ENCODE measurements at regions not wholly inside any gene's neighbourhood (a gene's known extent, or its start where the extent isn't known, plus 50 kb on each side); places are given as distances from the start of the nearest gene placed in this dataset.

DNA sequence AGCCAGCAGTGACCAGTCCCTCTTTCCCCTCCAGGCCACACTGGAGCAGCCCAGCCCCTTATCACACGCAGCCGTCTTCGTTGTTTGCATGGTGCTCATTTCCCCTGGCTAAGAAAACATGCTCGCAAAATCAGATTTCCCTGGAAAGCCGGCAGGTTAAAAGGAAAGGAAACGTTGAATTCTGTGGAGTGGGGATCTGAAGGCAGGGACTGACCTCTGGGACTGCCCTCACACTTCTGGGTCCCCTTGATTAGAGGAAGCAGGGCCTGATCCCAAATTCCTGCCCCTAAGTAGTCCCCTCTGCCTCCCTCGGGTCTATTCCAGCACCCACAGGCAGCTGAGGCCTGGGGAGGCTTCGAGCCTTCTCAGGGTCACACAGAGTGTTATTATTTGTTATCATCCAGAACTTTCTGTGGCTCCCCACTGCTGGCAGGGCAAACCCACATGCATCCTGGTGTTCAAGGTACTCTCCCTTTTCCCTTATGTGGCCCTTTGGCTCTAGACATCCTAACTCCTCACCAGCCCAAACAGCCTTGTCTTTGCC is 125.2 kb upstream of the ZBTB40 start:
- TF ChIP-seq KAT8 (CRISPR knock-in tag; IDR thresholded peaks at IDR 0.05) (no peak), ZNF577 (CRISPR knock-in tag; IDR thresholded peaks at IDR 0.05; ENCODE audit: borderline replicate concordance, low read depth) (no peak), MEF2D (CRISPR knock-in tag; IDR thresholded peaks at IDR 0.05) (no peak), TCF12 (IDR thresholded peaks at IDR 0.05) (no peak), TCF12 (CRISPR knock-in tag; IDR thresholded peaks at IDR 0.05) (no peak)
- TF ChIP-seq, protein P1, sequence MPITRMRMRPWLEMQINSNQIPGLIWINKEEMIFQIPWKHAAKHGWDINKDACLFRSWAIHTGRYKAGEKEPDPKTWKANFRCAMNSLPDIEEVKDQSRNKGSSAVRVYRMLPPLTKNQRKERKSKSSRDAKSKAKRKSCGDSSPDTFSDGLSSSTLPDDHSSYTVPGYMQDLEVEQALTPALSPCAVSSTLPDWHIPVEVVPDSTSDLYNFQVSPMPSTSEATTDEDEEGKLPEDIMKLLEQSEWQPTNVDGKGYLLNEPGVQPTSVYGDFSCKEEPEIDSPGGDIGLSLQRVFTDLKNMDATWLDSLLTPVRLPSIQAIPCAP (CRISPR knock-in tag; IDR thresholded peaks at IDR 0.05; ENCODE audit: low read depth): no peak
- Histone ChIP-seq H3K79me2 (ENCODE audit: insufficient read depth, low read length) (no peaks in the 10 kb centered on the region), H3K4me2 (ENCODE audit: low read depth, low read length) (no peak overlapping the region), H3K36me3 (replicated peaks in 1 of 2; ENCODE audit: control insufficient read depth in 1 of 2, insufficient read depth in 2 of 2, low read length in 2 of 2) (no peaks in the 10 kb centered on the region), H3K9me3 (ENCODE audit: low read length) (no peaks in the 10 kb centered on the region), H3K27ac (ENCODE audit: extremely low read length, insufficient read depth, low read length) (no peak overlapping the region), H3K4me1 (ENCODE audit: insufficient read depth, low read length) (no peaks in the 10 kb centered on the region), H2AFZ (ENCODE audit: low read length) (no peak overlapping the region), H3K9ac (ENCODE audit: insufficient read depth, low read depth, low read length) (no peak overlapping the region), H3K4me3 (replicated peaks in 1 of 3; ENCODE audit: insufficient read depth in 1 of 3, low read depth in 2 of 3, low read length in 3 of 3) (no peak overlapping the region), H4K20me1 (ENCODE audit: insufficient read depth, low read length) (no peaks in the 10 kb centered on the region; the same call in 1 of the 2 replicates), H3K27me3 (ENCODE audit: control insufficient read depth in 1 of 2, insufficient read depth in 2 of 2, low read length in 2 of 2) (peaks cover 1 to 77% of the 10 kb centered on the region in 2 experiments; a peak in 4 of 5 replicates)
- intact Hi-C loops (cut with micrococcal nuclease; ENCODE audit: unreplicated experiment) (no loop called here), in situ Hi-C loops (cut with HindIII; ENCODE audit: extremely low pct_ligation_motif_present, low pct_unique_long_range_greater_than_20kb) (no loop called here)
- ChIA-PET CTCF (ENCODE audit: low intra/inter-chr PET ratio, low total read pairs) (no interaction called here), POLR2A (no interaction called here)
- ATAC-seq: no peak
- DNase-seq (ENCODE audit: low spot score): no peak
- BruUV-seq (replicated peaks): no TSS peak
- 41% methylated on average over 8 of the region's 8 CpGs for WGBS (ENCODE audit: low lambda C conversion rate)
- no peak for FAIRE-seq

DNA sequence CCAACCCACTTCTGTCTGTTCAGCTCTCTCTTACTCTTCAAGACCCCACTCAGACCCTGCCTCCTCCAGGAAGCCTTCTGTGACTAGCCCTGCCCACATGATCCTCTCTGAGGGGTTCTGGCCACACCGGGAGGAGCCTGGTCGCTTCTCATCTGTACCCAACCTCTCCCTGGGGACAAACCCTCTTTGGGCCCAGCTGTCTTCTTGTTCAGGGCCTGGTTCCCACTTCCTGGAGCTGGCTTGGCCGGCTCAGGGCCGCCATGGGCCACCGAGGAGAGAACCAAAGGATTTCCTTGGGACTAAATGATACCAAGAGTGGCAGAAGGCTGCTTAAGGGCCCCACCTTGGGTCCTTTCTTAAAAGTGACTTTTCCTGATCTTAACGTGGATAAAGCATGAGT is 124.7 kb upstream of the ZBTB40 start:
- FAIRE-seq (no peak), ATAC-seq (no peak), DNase-seq (ENCODE audit: low spot score) (no peak)
- no peaks in the 10 kb centered on the region; the same call in 1 of the 2 replicates for H4K20me1 ChIP-seq (ENCODE audit: insufficient read depth, low read length)
- intact Hi-C loops (cut with micrococcal nuclease; ENCODE audit: unreplicated experiment) (no loop called here), in situ Hi-C loops (cut with HindIII; ENCODE audit: extremely low pct_ligation_motif_present, low pct_unique_long_range_greater_than_20kb) (no loop called here)
- no peak overlapping the region for H3K27ac ChIP-seq (ENCODE audit: extremely low read length, insufficient read depth, low read length)
- no peaks in the 10 kb centered on the region for H3K4me1 ChIP-seq (ENCODE audit: insufficient read depth, low read length)
- no peak overlapping the region for H3K4me3 ChIP-seq (replicated peaks in 1 of 3; ENCODE audit: insufficient read depth in 1 of 3, low read depth in 2 of 3, low read length in 3 of 3)
- BruUV-seq (replicated peaks): no TSS peak
- no peaks in the 10 kb centered on the region for H3K9me3 ChIP-seq (ENCODE audit: low read length)
- ChIA-PET CTCF (ENCODE audit: low intra/inter-chr PET ratio, low total read pairs) (no interaction called here), POLR2A (no interaction called here)
- no peak overlapping the region for H3K4me2 ChIP-seq (ENCODE audit: low read depth, low read length)
- peaks cover 1 to 73% of the 10 kb centered on the region in 2 experiments; a peak in 4 of 5 replicates for H3K27me3 ChIP-seq (ENCODE audit: control insufficient read depth in 1 of 2, insufficient read depth in 2 of 2, low read length in 2 of 2)
- H3K9ac ChIP-seq (ENCODE audit: insufficient read depth, low read depth, low read length): no peak overlapping the region
- no peak overlapping the region for H2AFZ ChIP-seq (ENCODE audit: low read length)
- H3K36me3 ChIP-seq (replicated peaks in 1 of 2; ENCODE audit: control insufficient read depth in 1 of 2, insufficient read depth in 2 of 2, low read length in 2 of 2): no peaks in the 10 kb centered on the region
- H3K79me2 ChIP-seq (ENCODE audit: insufficient read depth, low read length): no peaks in the 10 kb centered on the region
- 2% methylated on average over 6 of the region's 6 CpGs for WGBS (ENCODE audit: low lambda C conversion rate)
- TF ChIP-seq, protein P2, sequence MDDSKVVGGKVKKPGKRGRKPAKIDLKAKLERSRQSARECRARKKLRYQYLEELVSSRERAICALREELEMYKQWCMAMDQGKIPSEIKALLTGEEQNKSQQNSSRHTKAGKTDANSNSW (CRISPR knock-in tag; IDR thresholded peaks at IDR 0.05; ENCODE audit: borderline replicate concordance): no peak
- TF ChIP-seq ZNF484 (CRISPR knock-in tag; IDR thresholded peaks at IDR 0.05; ENCODE audit: borderline replicate concordance, low read depth) (no peak), ZNF225 (CRISPR knock-in tag; IDR thresholded peaks at IDR 0.05) (no peak), FOSL2 (CRISPR knock-in tag; IDR thresholded peaks at IDR 0.05) (no peak), ZNF674 (CRISPR knock-in tag; IDR thresholded peaks at IDR 0.05; ENCODE audit: low read depth) (no peak), FOXJ3 (CRISPR knock-in tag; IDR thresholded peaks at IDR 0.05; ENCODE audit: borderline replicate concordance) (no peak), ZNF816 (CRISPR knock-in tag; IDR thresholded peaks at IDR 0.05; ENCODE audit: borderline replicate concordance) (no peak), BCL6 (CRISPR knock-in tag; IDR thresholded peaks at IDR 0.05) (no peak)
- TF ChIP-seq, protein P3, sequence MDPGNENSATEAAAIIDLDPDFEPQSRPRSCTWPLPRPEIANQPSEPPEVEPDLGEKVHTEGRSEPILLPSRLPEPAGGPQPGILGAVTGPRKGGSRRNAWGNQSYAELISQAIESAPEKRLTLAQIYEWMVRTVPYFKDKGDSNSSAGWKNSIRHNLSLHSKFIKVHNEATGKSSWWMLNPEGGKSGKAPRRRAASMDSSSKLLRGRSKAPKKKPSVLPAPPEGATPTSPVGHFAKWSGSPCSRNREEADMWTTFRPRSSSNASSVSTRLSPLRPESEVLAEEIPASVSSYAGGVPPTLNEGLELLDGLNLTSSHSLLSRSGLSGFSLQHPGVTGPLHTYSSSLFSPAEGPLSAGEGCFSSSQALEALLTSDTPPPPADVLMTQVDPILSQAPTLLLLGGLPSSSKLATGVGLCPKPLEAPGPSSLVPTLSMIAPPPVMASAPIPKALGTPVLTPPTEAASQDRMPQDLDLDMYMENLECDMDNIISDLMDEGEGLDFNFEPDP (CRISPR knock-in tag; conservative IDR thresholded peaks at IDR 0.05): no peak
- TF ChIP-seq, protein P4, sequence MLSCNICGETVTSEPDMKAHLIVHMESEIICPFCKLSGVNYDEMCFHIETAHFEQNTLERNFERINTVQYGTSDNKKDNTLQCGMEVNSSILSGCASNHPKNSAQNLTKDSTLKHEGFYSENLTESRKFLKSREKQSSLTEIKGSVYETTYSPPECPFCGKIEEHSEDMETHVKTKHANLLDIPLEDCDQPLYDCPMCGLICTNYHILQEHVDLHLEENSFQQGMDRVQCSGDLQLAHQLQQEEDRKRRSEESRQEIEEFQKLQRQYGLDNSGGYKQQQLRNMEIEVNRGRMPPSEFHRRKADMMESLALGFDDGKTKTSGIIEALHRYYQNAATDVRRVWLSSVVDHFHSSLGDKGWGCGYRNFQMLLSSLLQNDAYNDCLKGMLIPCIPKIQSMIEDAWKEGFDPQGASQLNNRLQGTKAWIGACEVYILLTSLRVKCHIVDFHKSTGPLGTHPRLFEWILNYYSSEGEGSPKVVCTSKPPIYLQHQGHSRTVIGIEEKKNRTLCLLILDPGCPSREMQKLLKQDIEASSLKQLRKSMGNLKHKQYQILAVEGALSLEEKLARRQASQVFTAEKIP (CRISPR knock-in tag; IDR thresholded peaks at IDR 0.05; ENCODE audit: borderline replicate concordance): no peak

All from HepG2 (cell line).